ENCODE measurements at regions not wholly inside any gene's neighbourhood (a gene's known extent, or its start where the extent isn't known, plus 50 kb on each side); places are given as distances from the start of the nearest gene placed in this dataset.
A peak's percentile ranks its signal among the peaks of the same experiment; 100 is the strongest.

GRCh38 chr5:61263561-61264272 is 68.3 kb upstream of the ZSWIM6 start:
- DNase-seq (ENCODE audit: low read depth, low spot score) = no peak

- no peak for DNase-seq (ENCODE audit: low read depth, low spot score)
Measured at GRCh38 chr5:61264273-61264661, 67.8 kb upstream of the ZSWIM6 start.

- no peak for DNase-seq (ENCODE audit: low read depth, low spot score)
Measured at GRCh38 chr5:61267116-61267515, 64.9 kb upstream of the ZSWIM6 start.

GRCh38 chr5:61268871-61269270 is 63.2 kb upstream of the ZSWIM6 start:
- DNase-seq (ENCODE audit: low read depth, low spot score) = no peak

GRCh38 chr5:61270510-61271165 is 61.4 kb upstream of the ZSWIM6 start:
- no peak for DNase-seq (ENCODE audit: low read depth, low spot score)

GRCh38 chr5:61272688-61273087 is 59.4 kb upstream of the ZSWIM6 start:
- no peak for DNase-seq (ENCODE audit: low read depth, low spot score)

- DNase-seq (ENCODE audit: low read depth, low spot score) = peak; percentile 78
Measured at GRCh38 chr5:61273279-61273975, 58.6 kb upstream of the ZSWIM6 start.

GRCh38 chr5:61274511-61274911 is 57.5 kb upstream of the ZSWIM6 start:
- no peak for DNase-seq (ENCODE audit: low read depth, low spot score)

GRCh38 chr5:61275841-61276240 is 56.2 kb upstream of the ZSWIM6 start:
- peak; percentile 41 for DNase-seq (ENCODE audit: low read depth, low spot score)

- DNase-seq (ENCODE audit: low read depth, low spot score) = peak; percentile 45
Measured at GRCh38 chr5:61277190-61277589, 54.9 kb upstream of the ZSWIM6 start.

- DNase-seq (ENCODE audit: low read depth, low spot score) = no peak
Measured at GRCh38 chr5:61277781-61278180, 54.3 kb upstream of the ZSWIM6 start.

GRCh38 chr5:61279725-61280124 is 52.3 kb upstream of the ZSWIM6 start:
- DNase-seq (ENCODE audit: low read depth, low spot score) = no peak

- DNase-seq (ENCODE audit: low read depth, low spot score) = no peak
Measured at GRCh38 chr5:61280205-61280604, 51.9 kb upstream of the ZSWIM6 start.

GRCh38 chr5:61280761-61281427 is 51.2 kb upstream of the ZSWIM6 start:
- no peak for DNase-seq (ENCODE audit: low read depth, low spot score)

- DNase-seq (ENCODE audit: low read depth, low spot score) = no peak
Measured at GRCh38 chr5:61281686-61282085, 50.4 kb upstream of the ZSWIM6 start.

Data from ELF-1 (cell line).